Activated T-cell treated with anti-CD3 and anti-CD28 coated beads for 24 hours (primary cell): ENCODE measurements at regions not wholly inside any gene's neighbourhood (a gene's known extent, or its start where the extent isn't known, plus 50 kb on each side); places are given as distances from the start of the nearest gene placed in this dataset.
"Not testable (repeated sequence)": the region's sequence is repeated elsewhere in the genome, so short reads cannot be mapped to it uniquely, and the experiment has no call there.

Experiments
- DNase-seq: peaks from one replicate; pipeline ENCODE4 v3.0.0-alpha.2; 2020; ENCODE audit warnings: low read depth

DNA sequence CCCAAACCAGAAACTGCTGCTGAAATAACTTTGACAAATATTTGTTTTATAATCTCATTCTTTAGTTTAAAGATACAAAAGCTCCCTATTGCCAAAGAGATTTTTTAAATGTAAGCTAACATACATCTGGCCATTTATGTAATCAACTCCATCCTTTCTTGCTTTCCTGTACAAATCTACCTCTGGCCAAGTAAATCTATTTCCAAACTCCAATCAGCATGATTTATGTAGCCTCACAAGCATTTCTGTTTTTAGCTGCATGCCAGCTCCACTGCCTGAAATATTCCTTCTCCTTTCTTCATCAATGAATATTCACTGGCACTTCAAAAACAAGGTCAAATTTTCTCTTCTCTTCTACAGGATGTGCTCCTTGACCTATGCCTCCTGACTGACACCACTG lies 80.0 kb downstream of the SHOX2 start:
- DNase-seq: no peak

DNA sequence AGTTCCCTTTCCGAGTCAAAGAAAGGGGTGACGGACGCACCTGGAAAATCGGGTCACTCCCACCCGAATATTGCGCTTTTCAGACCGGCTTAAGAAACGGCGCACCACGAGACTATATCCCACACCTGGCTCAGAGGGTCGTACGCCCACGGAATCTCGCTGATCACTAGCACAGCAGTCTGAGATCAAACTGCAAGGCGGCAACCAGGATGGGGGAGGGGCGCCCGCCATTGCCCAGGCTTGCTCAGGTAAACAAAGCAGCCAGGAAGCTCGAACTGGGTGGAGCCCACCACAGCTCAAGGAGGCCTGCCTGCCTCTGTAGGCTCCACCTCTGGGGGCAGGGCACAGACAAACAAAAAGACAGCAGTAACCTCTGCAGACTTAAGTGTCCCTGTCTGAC lies 86.3 kb downstream of the SHOX2 start:
- DNase-seq: not testable (repeated sequence)

DNA sequence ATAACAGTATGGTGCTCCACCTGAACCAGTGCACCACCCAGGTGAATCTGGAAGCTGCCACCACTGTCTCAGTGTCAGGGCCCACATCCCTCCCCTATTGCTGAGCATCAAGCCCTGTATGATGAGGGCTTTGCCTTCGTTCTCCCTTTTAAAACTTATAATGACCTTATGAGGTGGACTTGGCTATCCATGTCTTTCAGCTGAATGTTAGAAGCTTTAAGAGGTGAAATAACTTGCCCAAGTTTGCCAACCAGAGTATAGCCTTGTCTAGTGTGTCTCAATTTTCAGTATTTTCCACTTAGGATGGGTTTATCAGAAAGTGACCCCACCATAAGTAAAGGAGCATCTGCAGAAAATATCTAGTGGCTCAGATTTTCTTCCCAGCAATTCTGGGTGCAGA lies 87.8 kb downstream of the SHOX2 start:
- DNase-seq: no peak

DNA sequence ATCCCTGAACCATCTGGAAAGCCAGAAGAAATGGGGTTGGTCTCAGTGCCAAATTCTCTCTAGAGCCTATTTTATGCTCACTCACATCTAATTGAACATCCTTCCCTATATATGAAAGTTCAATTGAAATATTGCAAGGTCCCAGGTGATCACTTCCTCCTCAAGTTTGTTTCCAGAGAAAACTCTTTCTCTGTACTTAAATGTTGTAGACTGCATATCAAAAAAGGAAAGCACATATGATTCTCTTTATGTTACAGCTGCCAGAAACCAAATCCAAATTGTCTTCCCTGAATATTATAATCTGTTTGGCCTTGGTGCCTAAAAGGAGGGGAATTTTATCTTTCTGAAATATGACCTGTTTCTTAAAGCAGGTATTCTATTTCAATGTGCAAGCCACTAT lies 93.3 kb downstream of the SHOX2 start:
- DNase-seq: no peak

DNA sequence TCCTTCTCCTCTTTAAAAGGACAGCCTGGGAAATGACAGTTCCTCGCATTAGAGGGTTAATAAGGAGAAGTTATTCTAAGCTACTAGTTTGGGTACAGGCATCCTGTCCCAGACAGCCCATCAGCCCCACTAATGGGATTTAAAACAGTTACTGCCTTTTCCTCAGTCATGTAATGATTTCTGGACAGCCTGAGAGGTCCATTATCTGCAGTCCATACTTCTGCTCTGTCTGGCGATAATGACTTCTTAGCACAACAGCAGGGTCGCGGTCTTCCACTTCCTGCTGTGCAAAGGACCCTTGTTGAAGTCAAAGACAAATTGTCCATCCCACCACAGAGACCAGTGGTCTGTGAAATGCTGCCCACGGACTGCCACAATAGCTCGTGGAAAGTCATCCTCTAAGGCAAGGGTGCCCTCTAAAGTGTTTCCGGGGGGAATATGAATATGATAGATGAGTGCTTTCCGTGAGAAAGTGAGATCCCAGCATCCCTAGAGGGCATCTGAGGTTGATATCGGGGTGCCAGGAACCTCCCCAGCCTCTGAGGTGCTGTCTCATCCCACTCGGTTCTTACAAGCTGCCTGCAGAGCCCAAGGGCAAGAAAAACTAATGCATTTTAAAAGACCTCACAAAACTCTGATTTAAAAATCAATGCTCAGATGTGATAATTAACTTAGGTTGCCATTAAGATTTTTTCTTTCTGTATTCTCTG lies 100.7 kb downstream of the SHOX2 start:
- no peak for DNase-seq

DNA sequence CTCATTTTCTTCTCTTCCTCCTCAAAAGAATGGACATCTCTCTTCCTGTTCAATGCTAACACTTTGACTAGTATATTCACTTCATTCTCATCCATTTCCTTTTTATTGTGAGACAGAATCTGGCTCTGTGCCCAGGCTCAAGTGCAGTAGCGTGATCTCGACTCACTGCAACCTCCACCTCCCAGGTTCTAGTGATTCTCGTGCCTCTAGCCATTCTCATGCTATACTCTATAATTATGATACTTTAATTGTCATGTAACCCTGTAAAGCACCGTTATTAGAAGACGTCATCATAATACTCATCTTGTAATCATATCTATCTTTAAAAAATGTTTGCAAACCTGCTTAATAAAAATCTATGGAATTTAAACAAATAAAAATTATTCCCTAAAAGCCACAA lies 107.0 kb downstream of the SHOX2 start:
- DNase-seq: no peak

DNA sequence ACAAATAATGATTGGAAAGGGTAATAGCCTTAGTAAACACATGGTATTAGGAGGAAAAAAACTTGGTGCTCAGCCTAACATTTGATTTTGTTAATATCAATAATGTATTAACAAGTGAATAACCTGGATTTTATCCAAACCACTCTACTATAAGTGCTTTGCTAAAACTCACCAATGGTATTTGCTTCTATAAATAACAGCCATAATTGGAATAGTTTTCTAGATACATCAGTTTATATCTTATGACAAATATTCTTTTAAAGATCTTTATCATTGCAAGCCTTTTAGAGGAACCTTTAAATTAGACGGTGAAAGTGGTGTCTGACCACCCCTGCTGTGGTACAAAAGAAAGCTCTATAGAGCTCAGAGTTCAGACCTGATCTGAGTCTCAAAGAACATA lies 123.9 kb downstream of the SHOX2 start:
- DNase-seq: no peak

DNA sequence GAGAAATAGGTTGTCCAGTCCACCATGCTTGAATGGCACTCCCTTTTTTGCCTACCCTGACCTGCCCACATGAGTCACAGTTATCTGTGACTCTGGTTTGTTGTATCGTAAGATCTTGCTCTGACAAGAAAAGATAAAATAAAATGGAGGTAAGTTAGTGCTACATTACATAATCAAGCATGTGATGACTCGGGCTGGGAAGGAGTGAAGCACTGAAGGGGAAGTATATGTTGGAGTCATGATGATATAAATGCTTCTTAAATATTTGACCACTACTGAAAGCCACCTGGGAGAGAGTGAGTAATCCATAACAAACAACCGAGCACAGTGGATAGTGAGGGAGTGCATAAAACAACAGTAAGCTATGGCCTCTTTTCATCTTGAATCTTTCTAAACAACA lies 124.4 kb downstream of the SHOX2 start:
- no peak for DNase-seq

DNA sequence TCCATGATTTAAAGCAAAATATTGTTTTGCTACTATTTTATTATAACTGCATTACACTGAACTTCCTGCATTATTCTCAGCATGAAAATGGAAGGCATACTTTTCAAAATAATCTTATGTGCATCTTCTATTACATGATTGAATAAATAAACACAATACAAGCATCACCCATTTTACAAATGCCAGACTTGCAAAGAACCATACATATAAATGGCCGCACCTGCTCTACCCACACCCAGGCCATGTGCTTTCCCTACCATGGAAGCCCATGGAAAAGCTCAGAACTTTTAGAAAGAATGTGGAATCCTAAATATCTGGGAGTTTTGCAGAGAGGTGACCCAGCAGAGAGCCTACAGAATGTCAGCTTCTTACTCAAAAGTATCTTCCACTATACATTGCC lies 127.2 kb downstream of the SHOX2 start:
- DNase-seq: no peak

DNA sequence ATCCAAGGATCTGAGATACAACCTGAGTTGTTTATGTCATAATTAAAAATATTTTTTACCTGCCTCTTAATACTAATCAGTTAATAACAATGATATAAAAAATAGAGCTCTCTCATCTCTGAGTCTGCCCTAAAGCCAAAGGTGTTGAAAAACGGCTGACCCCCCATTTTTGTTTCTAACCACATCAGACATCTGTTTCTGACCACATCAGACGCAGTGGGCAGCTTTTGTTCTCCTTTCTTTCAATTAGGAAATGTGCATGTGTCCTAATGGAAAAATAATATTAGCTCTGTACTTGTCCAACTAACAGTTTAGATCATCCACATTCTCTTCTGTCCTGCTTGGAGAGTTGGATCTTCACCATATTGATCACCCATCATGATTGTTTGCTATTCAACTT lies 144.6 kb downstream of the SHOX2 start:
- no peak for DNase-seq

DNA sequence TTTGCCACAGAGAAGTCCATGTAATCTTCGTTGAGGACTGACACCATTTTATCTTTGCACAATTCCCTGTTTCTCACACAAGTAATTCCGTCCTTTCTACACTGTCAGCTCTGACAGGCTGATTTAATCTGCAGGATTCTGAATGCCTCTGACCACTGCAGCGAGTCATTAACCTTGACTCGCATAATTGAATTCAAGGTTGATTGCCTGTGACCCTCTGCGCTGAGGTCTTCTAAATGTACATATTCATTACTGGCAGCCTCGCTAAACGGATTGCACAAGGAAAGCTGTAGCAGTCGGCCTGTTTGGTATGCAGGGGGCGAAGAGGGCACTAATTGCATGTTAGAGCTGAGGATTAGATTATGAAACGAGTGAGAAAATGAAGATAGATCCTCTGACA lies 147.8 kb downstream of the SHOX2 start:
- no peak for DNase-seq

DNA sequence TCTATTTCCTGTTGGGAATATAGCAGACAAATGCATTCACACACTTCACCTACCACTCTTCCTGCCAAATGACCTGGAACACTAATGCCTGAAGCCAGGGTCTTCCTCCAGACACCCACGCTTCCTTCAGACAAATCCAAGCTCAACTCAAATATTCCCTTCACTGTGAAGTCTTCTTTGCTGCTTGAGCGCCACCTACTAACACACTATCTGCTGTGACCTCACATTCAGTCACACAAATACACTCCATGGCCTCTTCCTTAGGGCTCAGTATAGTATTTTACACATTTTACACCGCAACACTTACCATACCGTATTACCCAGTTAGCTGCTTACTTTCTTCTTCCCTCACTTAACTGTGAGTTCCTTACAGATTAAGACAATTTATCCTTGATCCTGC lies 149.4 kb downstream of the SHOX2 start:
- no peak for DNase-seq

DNA sequence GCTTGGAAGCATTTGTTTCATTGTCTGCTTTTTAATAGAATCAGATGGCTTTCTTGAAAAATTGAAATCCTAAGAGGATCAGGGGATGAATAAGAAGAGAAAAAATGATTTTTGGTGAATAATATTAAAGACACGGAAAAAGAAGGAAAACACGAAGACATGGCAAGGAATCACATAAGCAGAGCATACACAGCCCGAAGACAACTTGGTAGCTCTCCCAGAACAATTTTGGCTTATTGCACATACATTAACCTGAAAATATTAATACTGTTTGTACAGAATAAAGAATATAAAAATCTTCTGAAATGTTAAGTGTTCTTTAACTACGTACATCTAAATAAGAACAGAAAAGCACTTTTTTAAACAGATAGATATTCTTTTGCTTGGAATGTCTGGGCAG lies 150.0 kb downstream of the SHOX2 start:
- no peak for DNase-seq

DNA sequence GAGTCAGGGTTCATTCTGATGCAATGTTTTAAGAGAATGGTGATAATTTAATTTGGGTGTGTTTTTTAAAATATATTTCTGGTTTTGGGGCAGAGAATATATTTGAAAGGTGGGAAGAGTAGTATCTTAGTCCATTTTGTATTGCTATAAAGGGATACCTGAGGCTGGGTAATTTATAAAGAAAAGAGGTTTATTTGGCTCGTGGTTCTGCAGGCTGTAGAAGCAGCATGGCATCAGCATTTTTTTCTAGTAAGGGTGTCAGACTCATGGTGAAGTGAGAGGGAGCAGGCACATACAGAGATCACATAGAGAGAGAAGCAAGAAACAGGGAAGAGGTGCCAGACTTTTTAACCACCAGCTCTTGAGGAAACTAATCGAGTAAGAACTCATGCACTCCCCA lies 152.7 kb downstream of the SHOX2 start:
- DNase-seq: no peak

DNA sequence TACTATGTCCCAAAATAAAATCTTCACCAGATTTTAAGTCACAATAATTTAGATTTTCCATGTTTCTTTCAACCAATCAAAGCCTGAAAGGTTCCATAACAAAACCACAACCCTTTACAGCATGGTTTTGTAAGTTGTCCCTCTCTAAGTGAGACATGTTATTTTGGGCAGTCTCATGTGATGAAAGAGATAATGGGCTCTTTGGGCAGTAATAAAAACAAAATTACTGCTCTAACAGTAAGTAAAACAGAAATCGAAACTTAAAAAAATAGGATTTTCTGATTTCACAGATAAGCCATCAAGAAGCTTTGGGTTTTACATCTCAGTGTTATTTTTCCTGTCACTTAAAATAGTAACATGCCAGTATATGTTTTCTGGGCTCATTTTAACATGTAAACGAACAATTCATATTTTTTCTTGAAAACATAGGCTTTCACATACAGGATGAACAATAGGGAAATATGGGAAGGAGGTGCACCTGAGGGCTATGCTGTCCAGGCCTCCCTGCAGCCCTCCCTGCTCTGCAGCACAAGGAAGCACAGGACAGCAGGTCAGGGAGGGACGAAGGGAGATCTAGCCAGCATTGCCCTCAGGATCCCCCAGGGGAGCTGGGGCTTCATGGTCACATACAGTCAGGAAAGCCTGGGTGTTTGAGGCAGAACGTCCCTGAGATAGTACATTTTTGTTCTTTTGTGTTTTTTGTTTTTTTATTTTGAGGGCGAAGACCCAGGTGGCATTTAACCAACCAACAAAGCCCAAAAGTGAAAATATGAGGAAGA lies 157.4 kb downstream of the SHOX2 start:
- no peak for DNase-seq

DNA sequence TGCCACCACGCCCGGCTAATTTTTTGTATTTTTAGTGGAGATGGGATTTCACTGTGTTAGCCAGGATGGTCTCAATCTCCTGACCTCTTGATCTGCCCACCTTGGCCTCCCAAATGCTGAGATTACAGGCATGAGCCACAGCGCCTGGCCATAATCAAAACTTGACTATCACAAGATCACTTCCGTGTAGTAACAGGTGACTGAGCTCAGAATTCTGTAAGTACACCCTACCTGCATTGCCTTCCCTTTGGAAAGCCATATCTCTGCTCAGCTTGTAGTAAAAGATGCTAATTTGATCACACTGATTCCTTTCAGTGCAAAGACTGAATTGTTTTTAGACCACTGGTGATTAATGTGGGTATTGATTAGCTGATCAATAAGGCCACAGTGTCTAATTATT lies 167.1 kb downstream of the SHOX2 start:
- no peak for DNase-seq

DNA sequence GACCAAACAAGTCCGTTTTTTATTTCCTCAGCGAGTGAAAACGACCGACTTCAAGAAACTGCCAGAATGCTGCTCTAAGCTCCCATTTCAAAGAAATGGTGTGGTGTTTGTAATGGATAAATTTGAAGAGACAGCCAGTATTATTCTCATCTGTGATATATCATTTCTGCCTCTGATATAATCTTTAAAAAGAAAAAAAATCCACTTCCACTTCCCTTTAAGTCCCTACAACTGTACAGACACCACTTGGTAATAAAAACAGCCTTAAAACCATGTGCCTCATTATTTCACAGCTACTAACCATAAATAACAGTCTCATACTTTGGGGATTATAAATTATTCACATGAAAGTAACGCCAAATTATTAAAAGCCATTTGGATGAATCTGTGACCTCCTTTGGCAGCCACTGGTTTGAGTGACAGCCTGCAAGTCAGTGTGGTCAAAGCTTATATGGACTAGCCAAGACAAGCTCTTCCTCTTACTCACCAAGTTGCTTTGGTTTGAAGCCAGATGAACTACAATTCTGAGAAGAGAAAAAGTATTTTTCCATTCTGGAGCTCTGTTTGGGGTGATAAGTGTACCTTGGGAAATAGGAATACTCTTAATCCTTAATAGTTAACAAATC lies 168.0 kb downstream of the SHOX2 start:
- no peak for DNase-seq

DNA sequence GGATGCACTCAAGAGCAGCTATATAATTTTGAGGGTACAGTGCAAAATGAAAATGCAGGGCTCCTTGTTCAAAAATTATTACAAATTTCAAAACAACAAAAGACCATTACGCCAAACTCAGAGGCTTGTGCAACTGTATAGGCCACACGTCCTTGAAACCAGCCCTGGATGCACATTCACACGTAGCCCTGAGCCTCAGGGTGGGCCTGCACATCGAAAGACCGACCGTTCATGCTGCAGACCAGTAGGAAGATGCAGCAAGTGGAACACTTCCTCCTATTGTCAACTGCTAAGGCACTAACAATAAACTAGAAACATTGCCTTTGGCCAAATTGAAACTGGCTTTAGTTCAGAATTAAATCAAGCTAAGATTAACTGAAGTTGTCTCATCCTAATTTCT lies 174.7 kb downstream of the SHOX2 start:
- DNase-seq: no peak

DNA sequence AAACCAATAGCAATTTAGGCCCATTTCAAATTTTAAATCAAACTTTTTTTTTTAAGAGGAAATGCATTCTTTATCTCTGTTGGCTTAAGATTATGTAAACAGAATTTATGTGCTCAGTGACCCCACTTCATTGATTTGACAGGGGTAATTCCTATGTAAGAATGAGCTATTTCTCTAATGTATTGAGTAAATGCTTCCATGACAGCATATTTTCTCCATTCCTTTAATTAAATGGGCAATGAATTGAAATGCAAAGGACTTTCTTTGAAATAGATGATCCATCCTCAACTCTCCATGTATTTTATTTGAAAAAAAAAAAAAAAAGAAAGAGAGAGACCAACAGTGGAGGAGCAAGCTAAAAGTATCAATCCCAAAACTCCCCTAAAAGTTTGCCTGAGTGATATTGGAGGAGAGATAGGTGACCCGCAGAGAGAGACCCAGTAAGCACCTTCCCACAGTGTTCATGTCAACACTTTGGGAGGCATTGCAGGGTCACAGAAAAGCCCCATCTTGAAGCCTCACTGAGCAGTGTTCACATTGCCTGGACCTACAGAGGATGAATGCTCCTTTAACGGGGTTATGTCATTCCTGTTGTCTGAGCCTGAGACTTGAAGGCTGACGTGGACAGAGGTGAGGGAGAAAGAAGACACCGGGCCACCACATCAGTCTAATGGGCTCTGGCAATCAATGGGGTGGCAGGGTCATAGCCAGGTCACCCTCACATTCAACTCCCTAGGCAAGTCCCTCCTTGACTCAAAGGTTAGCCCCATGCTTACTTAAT lies 176.0 kb downstream of the SHOX2 start:
- no peak for DNase-seq

DNA sequence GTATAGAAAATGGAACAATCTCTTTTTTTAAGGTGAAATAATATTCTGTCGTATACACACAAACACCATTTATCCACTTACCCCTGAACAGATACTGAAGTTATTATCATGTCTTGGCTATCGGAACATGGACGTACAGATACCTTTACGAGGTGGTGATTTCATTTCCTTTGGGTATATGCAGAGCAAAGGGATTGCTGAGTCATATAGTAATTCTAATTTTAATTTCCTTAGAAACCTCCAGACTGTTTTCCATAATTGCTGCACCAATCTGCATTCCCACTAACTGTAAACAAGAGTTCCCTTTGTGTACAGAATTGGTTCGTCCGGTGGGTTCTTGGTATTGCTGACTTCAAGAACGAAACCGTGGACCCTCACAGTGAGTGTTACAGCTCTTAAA lies 179.4 kb downstream of the SHOX2 start:
- no peak for DNase-seq

DNA sequence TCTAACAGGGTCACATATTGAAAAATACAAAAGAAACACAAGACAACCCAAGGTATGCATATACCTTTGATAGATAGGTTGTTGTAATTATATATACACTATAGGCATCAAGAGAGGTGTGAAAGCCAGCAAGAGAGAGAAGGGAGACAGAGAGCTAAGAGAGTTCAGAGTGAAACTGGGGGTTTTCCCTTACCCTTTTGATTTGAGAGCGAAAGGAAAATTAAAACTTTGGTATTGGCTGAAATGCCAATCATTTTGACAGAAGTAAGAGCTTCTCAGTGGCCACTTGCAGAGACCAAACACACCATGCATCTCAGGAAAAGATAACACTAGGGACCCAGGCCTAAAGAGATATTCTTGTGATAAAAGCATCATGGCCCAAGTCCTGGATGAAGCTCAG lies 183.6 kb downstream of the SHOX2 start:
- DNase-seq: no peak

DNA sequence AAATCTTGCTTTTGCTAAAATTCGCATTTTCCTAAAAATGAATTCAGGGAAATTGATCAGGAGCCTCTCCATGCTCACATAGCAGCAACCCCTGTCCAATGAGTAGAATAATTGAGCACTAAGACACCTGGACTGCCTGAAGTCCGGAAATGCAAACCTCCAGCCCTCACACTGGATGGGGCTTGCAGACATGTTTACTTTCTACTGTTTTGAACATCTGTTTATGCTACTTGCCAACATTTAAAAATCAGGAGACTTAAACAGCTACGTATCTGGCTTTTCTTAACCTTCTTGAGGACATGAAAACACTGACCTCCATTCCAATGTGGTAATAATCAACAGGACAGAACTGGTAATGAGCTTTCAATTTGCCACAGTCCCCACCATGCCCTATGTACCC lies 184.4 kb downstream of the SHOX2 start:
- no peak for DNase-seq
